Dendritic cell treated with granulocyte-macrophage colony-stimulating factor and Interleukin-4, amounts not matched to agents 40 ng/mL and 50 ng/mL, for 4 days (primary cell): ENCODE measurements at regions not wholly inside any gene's neighbourhood (a gene's known extent, or its start where the extent isn't known, plus 50 kb on each side); places are given as distances from the start of the nearest gene placed in this dataset.

ENCODE experiments used
- H3K27ac Mint-ChIP-seq: one replicate; pipeline ENCODE4 v1.8.0; 2022; ENCODE audit warnings: mild to moderate bottlenecking, mixed read lengths
- H3K27me3 Mint-ChIP-seq: one replicate; pipeline ENCODE4 v1.8.0; 2022; ENCODE audit warnings: mild to moderate bottlenecking, mixed read lengths
- H3K36me3 Mint-ChIP-seq: one replicate; pipeline ENCODE4 v1.8.0; 2022; ENCODE audit warnings: low read depth, mixed read lengths
- H3K4me1 Mint-ChIP-seq: one replicate; pipeline ENCODE4 v1.8.0; 2022; ENCODE audit warnings: low read depth, mixed read lengths
- H3K4me3 Mint-ChIP-seq: one replicate; pipeline ENCODE4 v1.8.0; 2022; ENCODE audit warnings: mild to moderate bottlenecking, moderate library complexity, mixed read lengths
- H3K9me3 Mint-ChIP-seq: one replicate; pipeline ENCODE4 v1.8.0; 2022; ENCODE audit warnings: mixed read lengths
- intact Hi-C: fragments of 100-400 bp; cut with micrococcal nuclease; formaldehyde crosslinking; loops from one replicate; pipeline ENCODE4 v1.15.0; 2022

DNA sequence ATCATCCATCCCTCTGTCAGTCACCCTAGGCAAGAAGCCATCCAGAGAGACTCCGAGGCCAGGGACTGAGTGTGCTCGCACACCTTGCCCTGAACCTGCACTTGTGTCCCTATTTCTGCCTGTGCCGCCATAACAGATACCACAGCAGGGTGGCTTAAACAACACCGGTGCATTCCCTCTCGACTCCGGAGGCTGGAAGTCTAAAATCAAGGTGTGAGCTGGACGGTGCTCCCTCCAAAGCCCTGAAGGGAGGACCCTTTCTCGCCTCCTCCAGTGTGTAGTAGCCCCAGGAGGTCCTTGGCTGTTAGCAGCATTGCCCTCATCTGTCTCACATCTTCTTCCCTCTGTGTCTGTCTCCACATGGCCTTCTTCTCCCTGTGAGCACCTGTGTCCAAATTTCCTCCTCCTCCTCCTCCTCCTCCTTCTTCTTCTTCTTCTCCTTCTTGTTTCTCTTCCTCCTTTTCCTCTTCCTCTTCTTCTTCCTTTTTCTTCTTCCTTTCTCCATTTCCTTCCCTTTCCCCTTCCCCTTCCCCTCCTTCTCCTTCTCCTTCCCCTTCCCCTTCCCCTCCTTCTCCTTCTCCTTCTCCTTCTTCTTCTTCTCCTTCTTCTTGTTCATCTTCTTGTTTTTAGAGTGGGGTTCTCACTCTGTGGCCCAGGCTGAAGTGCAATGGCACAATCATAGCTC lies 98.1 kb upstream of the ENPP6 start:
- peaks cover 55% of the 10 kb centered on the region for H3K4me1 Mint-ChIP-seq

GRCh38 chr4:184313702-184314659 lies 96.3 kb upstream of the ENPP6 start:
- intact Hi-C loops, result no loop called here
- peaks cover 9% of the 10 kb centered on the region for H3K9me3 Mint-ChIP-seq
- peaks cover 65% of the 10 kb centered on the region for H3K4me1 Mint-ChIP-seq
- H3K27me3 Mint-ChIP-seq, result no peaks in the 10 kb centered on the region
- peak overlapping the region; percentile 65 for H3K27ac Mint-ChIP-seq
- no peaks in the 10 kb centered on the region for H3K36me3 Mint-ChIP-seq
- no peak overlapping the region for H3K4me3 Mint-ChIP-seq

More for the DNA sequence above, 98.1 kb upstream of the ENPP6 start:
- intact Hi-C loops, result no loop called here
- Mint-ChIP-seq H3K36me3 (no peaks in the 10 kb centered on the region), H3K4me3 (no peak overlapping the region), H3K27me3 (no peaks in the 10 kb centered on the region), H3K9me3 (peaks cover 9% of the 10 kb centered on the region), H3K27ac (peak overlapping the region; percentile 65)

- intact Hi-C loops, result no loop called here
- no peaks in the 10 kb centered on the region for H3K36me3 Mint-ChIP-seq
- peak overlapping the region; percentile 30 for H3K27ac Mint-ChIP-seq
- H3K27me3 Mint-ChIP-seq, result no peaks in the 10 kb centered on the region
- H3K9me3 Mint-ChIP-seq, result peaks cover 9% of the 10 kb centered on the region
- peaks cover 65% of the 10 kb centered on the region for H3K4me1 Mint-ChIP-seq
- no peak overlapping the region for H3K4me3 Mint-ChIP-seq
Measured at GRCh38 chr4:184313058-184313581, 95.4 kb upstream of the ENPP6 start.

GRCh38 chr4:184312126-184312525 lies 94.5 kb upstream of the ENPP6 start:
- intact Hi-C loops, result no loop called here
- Mint-ChIP-seq H3K4me3 (no peak overlapping the region), H3K4me1 (peaks cover 61% of the 10 kb centered on the region), H3K27me3 (no peaks in the 10 kb centered on the region), H3K9me3 (peaks cover 9% of the 10 kb centered on the region), H3K27ac (no peak overlapping the region), H3K36me3 (no peaks in the 10 kb centered on the region)

DNA sequence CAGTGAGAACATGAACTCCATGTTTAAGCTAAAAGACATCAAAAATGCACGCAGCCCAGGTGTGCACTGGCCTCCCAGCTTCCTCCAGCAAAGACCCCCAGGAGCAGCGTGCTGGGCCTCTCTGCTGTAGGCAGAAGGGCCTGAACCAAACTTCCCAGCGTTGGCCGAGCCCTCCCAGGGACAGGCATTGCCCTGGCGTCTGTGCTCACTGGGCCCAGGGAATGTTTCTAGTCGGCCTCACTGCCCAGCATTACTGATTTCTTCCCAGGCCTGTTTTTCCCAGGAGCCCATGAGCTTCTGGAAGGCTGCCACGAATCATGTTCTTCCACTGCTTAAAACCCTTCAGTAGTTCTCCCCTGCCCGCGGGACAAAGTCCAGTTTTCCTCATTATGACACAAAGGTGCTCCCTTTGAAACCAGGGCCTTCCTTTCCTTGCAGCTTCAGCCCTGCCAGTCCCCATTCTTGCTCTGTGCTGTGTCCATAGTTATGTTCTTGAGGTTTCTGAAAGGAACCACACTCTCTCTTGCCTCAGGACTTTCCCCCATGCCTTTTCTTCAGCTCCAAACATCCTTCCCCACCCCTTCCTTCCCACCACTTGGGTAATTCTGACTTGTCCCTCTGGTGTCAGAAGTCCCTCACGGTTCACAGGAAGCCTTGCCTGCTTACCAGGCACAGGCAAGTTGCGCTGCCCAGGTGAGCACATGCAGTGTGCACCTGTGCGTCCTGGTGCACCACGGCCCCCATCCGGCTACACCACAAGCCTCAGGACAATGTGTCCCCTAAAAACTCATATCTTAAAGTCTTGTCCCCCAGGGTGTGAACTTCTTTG lies 93.4 kb upstream of the ENPP6 start:
- Mint-ChIP-seq H3K27ac (peak overlapping the region; percentile 38), H3K27me3 (no peaks in the 10 kb centered on the region), H3K4me1 (peaks cover 57% of the 10 kb centered on the region), H3K36me3 (no peaks in the 10 kb centered on the region), H3K9me3 (peaks cover 4% of the 10 kb centered on the region), H3K4me3 (no peak overlapping the region)
- intact Hi-C loops, result loop anchor here (1.0 kb wide), 1 partner anchor 227 kb away; no protein-coding TSS in a partner anchor

DNA sequence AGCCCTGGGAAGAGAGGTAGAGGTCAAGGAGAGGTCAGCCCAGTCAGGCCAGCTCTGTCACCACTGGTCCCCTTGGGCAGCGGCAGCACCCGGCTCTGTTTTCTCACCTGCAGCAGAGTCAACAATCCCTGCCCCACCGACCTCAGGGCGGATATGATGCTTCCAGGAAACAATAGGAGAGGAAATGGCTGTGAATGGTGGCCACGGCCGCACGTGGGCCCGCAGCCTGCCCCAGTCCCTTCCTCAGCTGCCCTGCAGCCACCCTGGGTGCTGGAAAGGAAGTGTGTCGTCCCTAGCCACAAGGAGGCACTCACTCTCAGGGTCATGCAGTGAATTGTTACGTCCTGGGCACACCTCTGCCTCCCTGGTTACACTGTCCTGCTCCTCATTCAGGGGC lies 92.5 kb upstream of the ENPP6 start:
- peak overlapping the region; percentile 38 for H3K27ac Mint-ChIP-seq
- no peaks in the 10 kb centered on the region for H3K9me3 Mint-ChIP-seq
- no peak overlapping the region for H3K4me3 Mint-ChIP-seq
- H3K36me3 Mint-ChIP-seq, result no peaks in the 10 kb centered on the region
- H3K27me3 Mint-ChIP-seq, result no peaks in the 10 kb centered on the region
- peaks cover 47% of the 10 kb centered on the region for H3K4me1 Mint-ChIP-seq
- intact Hi-C loops, result loop anchor here (1.0 kb wide), 1 partner anchor 228 kb away; no protein-coding TSS in a partner anchor

DNA sequence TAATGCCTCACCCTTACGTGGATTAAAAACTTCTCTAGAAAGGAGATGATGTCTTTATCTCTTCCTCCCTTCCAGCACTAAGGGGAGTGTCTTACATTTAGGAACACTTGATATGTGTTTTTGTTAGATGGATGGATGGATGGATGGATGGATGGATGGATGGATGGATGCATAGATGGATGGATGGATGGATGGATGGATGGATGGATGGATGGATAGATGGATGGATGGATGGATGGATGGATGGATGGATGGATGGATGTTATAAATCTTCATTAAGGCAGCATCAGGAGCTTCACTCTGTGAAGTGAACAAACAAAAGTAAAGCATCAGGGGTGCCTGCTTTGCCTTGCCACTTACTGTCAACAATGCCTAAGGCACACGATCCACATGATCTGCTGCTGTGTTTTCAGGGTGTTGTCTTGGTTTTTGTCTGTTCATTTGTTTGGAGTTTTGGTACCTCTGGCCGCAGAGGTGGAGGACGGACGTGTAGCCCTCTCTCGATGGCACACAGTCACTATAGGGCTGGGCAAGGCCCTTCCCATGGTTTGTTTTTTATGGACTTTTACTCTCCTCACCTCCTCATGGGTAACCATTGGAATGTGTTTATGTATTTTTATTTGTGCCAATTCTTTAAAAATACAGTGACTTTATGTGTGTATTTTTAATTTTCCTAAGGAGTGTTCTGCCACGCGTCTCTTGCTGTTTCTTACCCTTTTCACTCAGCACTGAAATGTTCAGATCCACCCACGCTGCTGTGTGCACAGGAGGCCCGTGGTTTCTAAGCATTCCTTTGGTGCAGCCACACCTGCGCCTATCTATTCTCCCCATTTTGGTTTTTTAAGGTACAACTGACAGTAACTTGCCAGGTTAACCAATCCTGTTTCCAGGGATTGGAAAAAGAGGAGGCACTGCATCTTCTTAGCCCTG lies 91.8 kb upstream of the ENPP6 start:
- H3K4me3 Mint-ChIP-seq, result no peak overlapping the region
- peak overlapping the region; percentile 38 for H3K27ac Mint-ChIP-seq
- H3K4me1 Mint-ChIP-seq, result peaks cover 41% of the 10 kb centered on the region
- peaks cover 5% of the 10 kb centered on the region for H3K9me3 Mint-ChIP-seq
- no peaks in the 10 kb centered on the region for H3K36me3 Mint-ChIP-seq
- intact Hi-C loops, result loop anchor here (1.0 kb wide), 1 partner anchor 229 kb away; no protein-coding TSS in a partner anchor
- H3K27me3 Mint-ChIP-seq, result no peaks in the 10 kb centered on the region

DNA sequence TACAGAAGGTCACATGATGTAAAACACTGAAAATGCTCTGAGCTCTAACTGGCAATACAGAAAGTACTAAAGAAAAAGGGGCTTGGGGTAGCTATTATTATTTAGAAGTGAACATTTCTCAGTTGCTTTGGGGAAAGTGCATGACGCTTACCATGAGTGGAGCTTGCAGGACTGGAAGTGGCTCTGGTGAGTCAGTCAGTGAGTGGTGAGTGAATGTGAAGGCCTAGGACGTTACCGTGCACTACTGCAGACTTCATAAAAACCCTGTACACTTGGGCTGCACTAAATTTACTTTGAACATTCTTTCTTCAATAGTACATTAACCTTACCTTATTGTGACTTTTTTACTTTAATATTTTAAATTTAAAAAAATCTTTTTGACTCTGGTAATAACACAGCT lies 89.3 kb upstream of the ENPP6 start:
- H3K27me3 Mint-ChIP-seq, result peaks cover 1% of the 10 kb centered on the region
- intact Hi-C loops, result no loop called here
- H3K9me3 Mint-ChIP-seq, result peaks cover 8% of the 10 kb centered on the region
- H3K4me3 Mint-ChIP-seq, result no peak overlapping the region
- no peaks in the 10 kb centered on the region for H3K36me3 Mint-ChIP-seq
- no peak overlapping the region for H3K27ac Mint-ChIP-seq
- peaks cover 19% of the 10 kb centered on the region for H3K4me1 Mint-ChIP-seq

GRCh38 chr4:184306470-184306869 lies 88.8 kb upstream of the ENPP6 start:
- peaks cover 1% of the 10 kb centered on the region for H3K27me3 Mint-ChIP-seq
- intact Hi-C loops, result no loop called here
- no peaks in the 10 kb centered on the region for H3K36me3 Mint-ChIP-seq
- H3K4me1 Mint-ChIP-seq, result peaks cover 17% of the 10 kb centered on the region
- H3K27ac Mint-ChIP-seq, result no peak overlapping the region
- H3K9me3 Mint-ChIP-seq, result peaks cover 8% of the 10 kb centered on the region
- H3K4me3 Mint-ChIP-seq, result no peak overlapping the region

- Mint-ChIP-seq H3K36me3 (no peaks in the 10 kb centered on the region), H3K4me3 (no peak overlapping the region), H3K27ac (no peak overlapping the region), H3K4me1 (peaks cover 16% of the 10 kb centered on the region), H3K27me3 (peaks cover 1% of the 10 kb centered on the region), H3K9me3 (peaks cover 8% of the 10 kb centered on the region)
- intact Hi-C loops, result no loop called here
Measured at GRCh38 chr4:184300816-184301215, 83.1 kb upstream of the ENPP6 start.

DNA sequence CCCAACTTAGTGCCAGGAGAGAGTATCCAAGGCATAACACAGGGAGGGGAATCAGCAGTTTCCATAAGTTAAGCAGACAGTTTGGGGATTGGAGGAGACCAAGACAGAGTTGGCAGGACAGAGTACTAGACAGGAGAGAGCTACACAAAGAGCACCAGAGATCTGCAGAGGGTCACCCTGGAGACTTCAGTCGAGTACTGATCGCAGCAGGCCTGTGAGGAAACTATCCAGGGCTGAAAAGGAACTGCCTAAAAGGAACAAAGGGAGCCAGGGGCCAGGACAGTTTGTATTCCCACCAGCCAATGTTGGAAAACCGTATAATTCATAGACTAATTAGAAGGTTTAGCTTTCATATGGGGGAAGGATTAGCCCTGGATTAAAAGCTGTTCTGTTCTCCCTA lies 80.6 kb upstream of the ENPP6 start:
- Mint-ChIP-seq H3K9me3 (no peaks in the 10 kb centered on the region), H3K36me3 (no peaks in the 10 kb centered on the region), H3K4me3 (no peak overlapping the region), H3K27me3 (no peaks in the 10 kb centered on the region), H3K4me1 (peaks cover 16% of the 10 kb centered on the region), H3K27ac (peak overlapping the region; percentile 37)
- intact Hi-C loops, result no loop called here

GRCh38 chr4:184295206-184295605 lies 77.5 kb upstream of the ENPP6 start:
- intact Hi-C loops, result no loop called here
- Mint-ChIP-seq H3K4me1 (peaks cover 16% of the 10 kb centered on the region), H3K9me3 (no peaks in the 10 kb centered on the region), H3K36me3 (no peaks in the 10 kb centered on the region), H3K27ac (peak overlapping the region; percentile 16), H3K27me3 (no peaks in the 10 kb centered on the region), H3K4me3 (no peak overlapping the region)
